ENCODE measurements at regions not wholly inside any gene's neighbourhood (a gene's known extent, or its start where the extent isn't known, plus 50 kb on each side); places are given as distances from the start of the nearest gene placed in this dataset.
A peak's percentile ranks its signal among the peaks of the same experiment; 100 is the strongest.
"Not testable (repeated sequence)": the region's sequence is repeated elsewhere in the genome, so short reads cannot be mapped to it uniquely, and the experiment has no call there.

DNA sequence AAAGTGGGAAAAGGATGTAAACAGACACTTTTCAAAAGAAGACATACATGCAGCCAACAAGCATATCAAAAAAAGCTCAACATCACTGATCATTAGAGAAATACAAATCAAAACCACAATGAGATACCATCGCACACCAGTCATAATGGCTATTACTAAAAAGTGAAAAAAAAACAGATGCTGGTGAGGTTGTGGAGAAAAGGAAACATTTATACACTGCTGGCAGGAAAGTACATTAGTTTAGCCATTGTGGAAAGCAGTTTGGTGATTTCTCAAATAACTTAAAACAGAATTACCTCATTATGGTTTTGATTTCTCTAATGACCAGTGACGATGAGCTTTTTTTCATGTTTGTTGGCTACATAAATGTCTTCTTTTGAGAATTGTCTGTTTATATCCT, 315.9 kb downstream of the SUCLA2 start:
- not testable (repeated sequence) for DNase-seq

DNA sequence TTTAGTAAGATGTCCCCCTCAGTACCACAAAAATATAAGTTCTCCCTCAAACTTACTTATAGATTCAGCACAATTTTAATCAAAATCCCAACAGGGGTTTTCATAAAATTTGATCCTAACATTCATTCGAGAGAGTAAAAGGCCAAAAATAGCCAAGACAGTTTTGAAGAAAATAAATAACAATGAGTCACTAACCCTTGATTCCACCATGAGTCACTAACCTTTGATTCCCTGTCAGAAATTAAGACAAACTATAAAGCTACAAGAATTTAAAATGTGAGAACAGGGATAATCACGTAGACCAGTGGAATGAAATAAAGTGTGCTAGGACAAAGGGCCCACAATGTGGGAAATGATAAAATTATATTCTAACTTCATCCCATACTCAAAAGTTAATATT, 320.3 kb downstream of the SUCLA2 start:
- DNase-seq: peak; percentile 32

- peak; percentile 11 for DNase-seq
Observed at GRCh38 chr13:47679401-47679800, 321.7 kb downstream of the SUCLA2 start.

GRCh38 chr13:47678201-47678968, 322.7 kb downstream of the SUCLA2 start:
- DNase-seq: no peak

- DNase-seq: no peak
Observed at GRCh38 chr13:47675871-47676270, 325.2 kb downstream of the SUCLA2 start.

DNA sequence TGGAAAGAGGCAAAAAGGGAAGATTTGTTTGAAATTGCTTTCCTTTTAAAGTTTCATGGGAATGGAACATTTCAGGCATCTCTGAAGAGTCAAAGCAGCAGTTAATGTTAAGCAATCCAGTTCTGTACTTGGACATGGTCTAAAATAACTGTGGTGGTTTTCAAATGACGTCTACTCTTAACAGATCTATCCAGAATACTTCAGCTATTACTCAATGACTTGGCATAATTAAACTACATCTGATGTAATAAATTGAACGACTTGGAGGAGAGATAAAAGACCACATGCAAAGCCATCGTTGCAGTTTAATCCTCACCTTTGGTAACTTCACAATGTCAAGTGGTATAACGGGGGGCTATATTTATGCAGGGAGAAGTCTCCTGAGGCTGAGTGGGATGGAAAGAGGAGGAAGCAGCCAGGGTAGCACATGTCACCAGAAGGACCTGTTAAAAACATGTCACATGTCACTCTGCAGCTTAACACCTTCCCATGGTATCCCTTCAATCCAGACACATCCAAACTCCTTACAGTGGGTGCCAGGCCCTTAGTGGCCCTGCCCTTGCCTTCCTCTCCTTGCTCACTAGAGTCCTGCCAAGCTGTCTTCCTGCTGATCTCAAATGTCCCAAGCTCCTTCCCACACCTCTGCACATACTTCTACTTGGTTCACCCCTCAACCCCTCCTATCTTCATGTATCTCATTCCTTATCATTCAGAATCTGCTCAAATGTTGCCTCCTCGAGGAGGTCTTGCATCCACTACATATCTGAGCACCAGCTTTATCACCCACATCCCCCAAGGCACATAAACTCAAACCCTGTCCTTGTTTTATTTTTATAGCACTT, 327.8 kb downstream of the SUCLA2 start:
- no peak for DNase-seq

- no peak for DNase-seq
Observed at GRCh38 chr13:47672245-47673008, 328.6 kb downstream of the SUCLA2 start.

- DNase-seq: no peak
Observed at GRCh38 chr13:47671776-47672175, 329.3 kb downstream of the SUCLA2 start.

DNA sequence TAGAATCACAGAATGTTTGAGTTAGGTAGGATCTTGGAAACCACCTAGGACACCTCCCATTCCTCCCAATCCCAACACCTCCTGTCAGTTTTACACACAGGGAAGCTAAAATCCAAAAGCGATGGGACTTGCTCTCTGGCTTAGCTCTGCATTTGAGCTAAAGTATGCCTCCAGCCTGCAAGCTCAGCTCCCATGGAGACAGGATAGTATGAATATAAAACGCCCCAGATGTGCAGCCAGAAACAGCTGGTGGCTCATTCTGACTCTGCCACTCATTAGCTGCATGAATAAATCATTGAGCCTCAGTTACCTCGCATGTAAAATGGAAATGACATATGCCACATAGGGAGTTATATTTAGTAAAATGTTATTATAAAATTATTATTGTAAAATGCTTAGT, 336.0 kb downstream of the SUCLA2 start:
- DNase-seq: no peak

DNA sequence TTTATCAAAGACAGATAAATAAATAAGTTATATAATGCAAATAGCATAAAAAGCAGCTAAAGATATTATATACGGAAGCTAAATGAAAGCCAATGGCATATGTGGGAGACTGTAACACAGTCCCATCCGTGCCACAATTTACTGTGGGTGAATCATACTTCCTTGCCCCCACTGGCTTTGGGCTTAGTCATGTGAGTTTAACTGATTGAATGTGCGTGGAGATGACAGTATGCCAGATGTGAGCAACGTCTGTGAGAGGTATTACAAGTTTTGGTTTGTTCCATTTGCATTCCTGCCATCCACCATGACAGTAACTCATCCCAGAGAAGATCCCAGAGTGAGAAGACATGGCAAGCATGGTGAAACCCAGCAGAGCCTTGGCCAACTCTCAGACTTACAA, 340.0 kb downstream of the SUCLA2 start:
- DNase-seq: no peak

DNA sequence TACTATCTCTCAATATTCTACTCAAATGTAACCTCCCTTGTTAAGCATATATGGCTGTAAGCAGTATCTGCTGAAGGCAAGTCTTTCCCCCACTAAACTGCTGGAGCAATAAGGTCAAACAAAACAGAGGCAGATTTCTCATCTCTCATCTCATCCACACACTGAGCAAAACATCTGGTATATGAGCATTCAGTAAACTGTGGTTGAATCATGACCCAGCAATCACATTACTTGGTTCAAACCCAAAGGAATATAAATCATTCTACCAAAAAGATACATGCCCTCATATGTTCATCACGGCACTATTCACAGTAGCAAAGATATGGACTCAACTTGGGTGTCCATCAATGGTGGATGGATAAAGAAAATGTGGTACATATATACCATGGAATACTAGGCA, 344.4 kb downstream of the SUCLA2 start:
- no peak for DNase-seq

GRCh38 chr13:47650209-47650608, 350.9 kb downstream of the SUCLA2 start:
- DNase-seq: no peak

- DNase-seq: no peak
Observed at GRCh38 chr13:47647001-47647400, 354.1 kb downstream of the SUCLA2 start.

DNA sequence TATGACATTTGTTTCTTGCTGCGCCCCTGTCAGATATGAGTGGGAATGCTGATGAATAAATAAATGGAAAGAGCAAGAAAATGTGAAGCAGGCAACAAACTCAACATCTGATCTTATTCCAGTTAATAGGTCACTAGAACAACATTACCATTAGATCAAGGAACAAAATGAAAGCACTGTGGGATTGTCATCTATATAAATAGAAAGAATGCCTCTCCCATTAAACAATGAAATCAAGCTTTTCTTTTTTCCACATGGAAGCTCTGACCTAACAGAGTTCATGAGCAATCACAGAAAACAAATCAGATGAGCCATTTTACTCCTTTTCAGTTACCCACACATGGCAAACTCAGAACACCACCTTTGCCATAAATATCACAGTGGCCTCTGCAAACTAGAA, 354.8 kb downstream of the SUCLA2 start:
- no peak for DNase-seq

- DNase-seq: no peak
Observed at GRCh38 chr13:47639738-47640447, 361.2 kb downstream of the SUCLA2 start.

GRCh38 chr13:47638627-47639026, 362.4 kb downstream of the SUCLA2 start:
- no peak for DNase-seq

DNA sequence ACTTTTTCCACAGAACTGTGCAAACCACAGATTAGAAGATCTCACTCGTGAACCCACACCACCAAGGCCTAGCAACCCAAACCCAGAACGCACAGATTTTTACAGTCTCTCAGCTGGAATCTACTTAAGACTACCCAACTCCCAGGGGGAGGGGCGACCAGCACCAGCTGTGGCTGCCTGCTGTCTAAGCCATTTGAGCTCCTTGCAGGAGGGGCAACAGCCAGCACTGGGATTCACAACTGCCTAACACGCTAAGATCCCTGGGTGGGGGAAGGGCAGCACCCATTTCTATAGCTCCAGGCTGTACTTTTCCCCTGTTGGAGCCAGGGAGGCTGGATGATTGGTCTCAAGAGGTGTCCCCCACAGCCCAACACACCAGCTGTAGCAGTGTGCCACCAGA, 368.8 kb downstream of the SUCLA2 start:
- no peak for DNase-seq

GRCh38 chr13:47628666-47629065, 372.4 kb downstream of the SUCLA2 start:
- DNase-seq: peak; percentile 56

DNA sequence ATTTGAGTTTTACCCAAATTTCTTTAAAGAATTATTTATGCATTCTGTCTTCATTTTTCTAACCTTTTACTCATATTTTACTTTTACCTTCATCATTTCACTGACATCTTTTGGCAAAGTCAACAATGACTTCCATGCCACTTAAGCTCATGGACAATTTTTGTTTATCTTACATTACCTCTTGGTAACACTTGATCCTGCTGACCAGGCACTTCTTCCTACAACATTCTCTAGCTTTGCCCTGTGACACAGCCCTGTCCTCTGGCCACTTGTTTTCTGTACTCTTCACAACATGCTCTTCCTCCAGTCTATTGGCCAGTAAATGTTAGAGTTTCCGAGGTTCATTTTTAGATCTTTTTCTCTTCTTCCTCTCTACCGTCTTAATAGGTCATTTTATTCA, 377.2 kb downstream of the SUCLA2 start:
- DNase-seq: no peak

DNA sequence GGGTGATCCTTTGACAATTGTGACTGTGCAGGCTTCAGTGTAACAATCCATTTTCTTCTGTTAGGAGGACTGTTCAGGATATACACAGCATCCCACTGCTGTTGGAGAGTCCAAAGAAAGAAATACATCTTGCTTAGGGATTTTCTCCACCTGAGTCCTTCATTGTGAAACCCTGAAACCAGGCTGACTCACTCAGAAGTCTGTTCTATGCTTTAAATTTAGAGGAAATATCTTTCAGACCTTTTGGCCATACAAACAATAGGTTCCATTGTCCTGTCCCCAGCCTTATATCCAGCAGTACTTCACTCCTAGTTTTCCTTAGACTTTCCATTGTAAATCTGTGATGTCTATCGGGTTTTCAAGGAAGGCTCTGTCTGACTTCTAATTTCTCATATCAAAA, 379.1 kb downstream of the SUCLA2 start:
- no peak for DNase-seq

- peak; percentile 46 for DNase-seq
Observed at GRCh38 chr13:47611664-47612288, 389.3 kb downstream of the SUCLA2 start.

DNA sequence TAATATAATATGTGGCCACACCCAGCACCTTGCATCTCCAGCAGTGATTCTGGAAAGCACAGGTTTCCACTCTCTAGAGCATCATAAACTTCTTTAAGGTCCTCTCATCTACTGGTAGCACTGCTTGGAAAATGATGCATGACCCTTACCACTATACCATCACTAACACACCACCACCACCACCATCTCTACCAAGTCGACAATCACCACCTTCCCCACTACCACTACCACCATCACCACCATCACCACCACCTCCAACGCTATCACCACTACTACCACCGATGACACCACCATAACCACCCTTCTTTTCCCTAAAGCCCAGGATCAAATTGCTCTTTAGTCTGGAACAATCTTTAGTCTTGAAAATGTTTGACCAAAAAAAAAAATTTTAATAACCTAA, 390.4 kb downstream of the SUCLA2 start:
- no peak for DNase-seq
